Astrocyte (in vitro differentiated cells and primary cell): ENCODE measurements at regions not wholly inside any gene's neighbourhood (a gene's known extent, or its start where the extent isn't known, plus 50 kb on each side); places are given as distances from the start of the nearest gene placed in this dataset.

Source experiments
- DNase-seq: peaks from one replicate; pipeline ENCODE4 v3.0.0-alpha.2; 2010; ENCODE audit warnings: low read depth
- FAIRE-seq: peaks from 2 replicates; lab custom pipeline; 2011; peaks lifted over from hg19 to GRCh38; lab: Jason Lieb, UNC
- H2AFZ ChIP-seq: 2 replicates; pipeline ENCODE4 v1.6.0; 2012; ENCODE audit warnings: low read depth, low read length, inconsistent platforms
- H3K27ac ChIP-seq: 2 replicates; pipeline ENCODE4 v1.5.1; 2011; ENCODE audit warnings: low read depth, low read length, inconsistent platforms
- H3K27me3 ChIP-seq: 2 replicates; pipeline ENCODE4 v1.6.0; 2011; ENCODE audit warnings: low read length, inconsistent platforms; ENCODE audit not compliant: insufficient read depth
- H3K36me3 ChIP-seq: 2 replicates; pipeline ENCODE4 v1.5.1; 2011; ENCODE audit warnings: low read length, inconsistent platforms; ENCODE audit not compliant: insufficient read depth
- H3K4me1 ChIP-seq: 2 replicates; pipeline ENCODE4 v1.5.1; 2011; ENCODE audit warnings: low read length, inconsistent platforms; ENCODE audit not compliant: insufficient read depth
- H3K4me2 ChIP-seq: 2 replicates; pipeline ENCODE4 v1.6.0; 2012; ENCODE audit warnings: low read length, inconsistent platforms
- H3K4me3 ChIP-seq: 2 replicates; pipeline ENCODE4 v1.5.1; 2011; ENCODE audit warnings: low read depth, mild to moderate bottlenecking, low read length, inconsistent platforms; ENCODE audit not compliant: insufficient read depth
- H3K79me2 ChIP-seq: 2 replicates; pipeline ENCODE4 v1.6.0; 2012; ENCODE audit warnings: mild to moderate bottlenecking, low read length, inconsistent platforms; ENCODE audit not compliant: insufficient read depth
- H3K9ac ChIP-seq: 2 replicates; pipeline ENCODE4 v1.6.0; 2012; ENCODE audit warnings: mild to moderate bottlenecking, low read length, inconsistent platforms
- H3K9me3 ChIP-seq: 2 replicates; pipeline ENCODE4 v1.5.1; 2012; ENCODE audit warnings: low read depth, mild to moderate bottlenecking, low read length, inconsistent platforms; ENCODE audit not compliant: insufficient read depth
- H4K20me1 ChIP-seq: 2 replicates; pipeline ENCODE4 v1.6.0; 2012; ENCODE audit warnings: low read length, inconsistent platforms; ENCODE audit not compliant: insufficient read depth
- H3K27ac Mint-ChIP-seq: one replicate; pipeline ENCODE4 v1.8.0; 2021; ENCODE audit warnings: mild to moderate bottlenecking, mixed read lengths; ENCODE audit not compliant: unreplicated experiment
- H3K27me3 Mint-ChIP-seq: one replicate; pipeline ENCODE4 v1.8.0; 2021; ENCODE audit warnings: low read depth, mixed read lengths; ENCODE audit not compliant: unreplicated experiment
- H3K36me3 Mint-ChIP-seq: one replicate; pipeline ENCODE4 v1.8.0; 2021; ENCODE audit warnings: low read depth, mixed read lengths; ENCODE audit not compliant: unreplicated experiment
- H3K4me1 Mint-ChIP-seq: one replicate; pipeline ENCODE4 v1.8.0; 2021; ENCODE audit warnings: low read depth, mixed read lengths; ENCODE audit not compliant: unreplicated experiment
- H3K4me3 Mint-ChIP-seq: one replicate; pipeline ENCODE4 v1.8.0; 2021; ENCODE audit warnings: mild to moderate bottlenecking, moderate library complexity, mixed read lengths; ENCODE audit not compliant: unreplicated experiment
- H3K9me3 Mint-ChIP-seq: one replicate; pipeline ENCODE4 v1.8.0; 2021; ENCODE audit warnings: mild to moderate bottlenecking, mixed read lengths; ENCODE audit not compliant: unreplicated experiment
- CTCF ChIP-seq: IDR thresholded peaks from 2 replicates; pipeline ENCODE4 v1.5.1; 2011; ENCODE audit warnings: low read depth, mild to moderate bottlenecking, inconsistent platforms, low read length, moderate library complexity; ENCODE audit not compliant: insufficient read depth
- EZH2 ChIP-seq: IDR thresholded peaks from 2 replicates; pipeline ENCODE4 v1.6.1; 2012; ENCODE audit warnings: mild to moderate bottlenecking, low read length, inconsistent platforms; ENCODE audit not compliant: insufficient read depth

- H3K4me3 ChIP-seq = no peak overlapping the region
Measured at GRCh38 chr2:215489288-215489848, 53.5 kb upstream of the FN1 start.

GRCh38 chr2:215487002-215487372, 51.1 kb upstream of the FN1 start:
- H3K27me3 Mint-ChIP-seq = no peaks in the 10 kb centered on the region
- no peaks in the 10 kb centered on the region for H3K36me3 Mint-ChIP-seq
- H3K4me3 ChIP-seq = no peak overlapping the region
- H3K4me3 Mint-ChIP-seq = no peak overlapping the region
- H3K27ac ChIP-seq = no peak overlapping the region
- no peak overlapping the region for H2AFZ ChIP-seq
- H3K4me2 ChIP-seq = no peak overlapping the region
- H3K9ac ChIP-seq = no peak overlapping the region
- DNase-seq = no peak
- H3K4me1 ChIP-seq = no peaks in the 10 kb centered on the region
- H3K36me3 ChIP-seq = no peaks in the 10 kb centered on the region
- H3K9me3 Mint-ChIP-seq = peaks cover 3% of the 10 kb centered on the region
- no peaks in the 10 kb centered on the region for H3K9me3 ChIP-seq
- TF ChIP-seq EZH2 = no peak
- no peak for TF ChIP-seq CTCF
- no peaks in the 10 kb centered on the region for H3K79me2 ChIP-seq
- H3K27me3 ChIP-seq = no peaks in the 10 kb centered on the region
- FAIRE-seq = no peak
- H3K4me1 Mint-ChIP-seq = peaks cover 8% of the 10 kb centered on the region
- H3K27ac Mint-ChIP-seq = no peak overlapping the region
- H4K20me1 ChIP-seq = no peaks in the 10 kb centered on the region

More at GRCh38 chr2:215489288-215489848, 53.5 kb upstream of the FN1 start:
- H3K36me3 ChIP-seq = no peaks in the 10 kb centered on the region
- H3K79me2 ChIP-seq = no peaks in the 10 kb centered on the region
- no peak overlapping the region for H3K4me2 ChIP-seq
- no peak overlapping the region for H3K27ac Mint-ChIP-seq
- no peaks in the 10 kb centered on the region for H3K36me3 Mint-ChIP-seq
- H2AFZ ChIP-seq = no peak overlapping the region
- H3K4me1 ChIP-seq = no peaks in the 10 kb centered on the region
- H4K20me1 ChIP-seq = no peaks in the 10 kb centered on the region
- H3K9me3 Mint-ChIP-seq = peaks cover 5% of the 10 kb centered on the region
- H3K4me3 Mint-ChIP-seq = no peak overlapping the region
- no peaks in the 10 kb centered on the region for H3K27me3 ChIP-seq
- FAIRE-seq (no peak), DNase-seq (no peak)
- no peak for TF ChIP-seq CTCF
- H3K9me3 ChIP-seq = no peaks in the 10 kb centered on the region
- H3K4me1 Mint-ChIP-seq = peaks cover 8% of the 10 kb centered on the region
- no peak overlapping the region for H3K27ac ChIP-seq
- no peaks in the 10 kb centered on the region for H3K27me3 Mint-ChIP-seq
- H3K9ac ChIP-seq = no peak overlapping the region

GRCh38 chr2:215486291-215487001, 50.6 kb upstream of the FN1 start:
- Histone ChIP-seq H3K79me2 (no peaks in the 10 kb centered on the region), H3K27me3 (no peaks in the 10 kb centered on the region), H3K27ac (no peak overlapping the region), H3K4me2 (no peak overlapping the region), H3K9me3 (no peaks in the 10 kb centered on the region), H3K36me3 (no peaks in the 10 kb centered on the region), H3K4me3 (no peak overlapping the region), H3K9ac (no peak overlapping the region), H4K20me1 (no peaks in the 10 kb centered on the region), H3K4me1 (no peaks in the 10 kb centered on the region), H2AFZ (no peak overlapping the region)
- Mint-ChIP-seq H3K9me3 (peaks cover 3% of the 10 kb centered on the region), H3K27me3 (no peaks in the 10 kb centered on the region), H3K36me3 (no peaks in the 10 kb centered on the region), H3K4me3 (no peak overlapping the region), H3K27ac (no peak overlapping the region), H3K4me1 (peaks cover 8% of the 10 kb centered on the region)
- FAIRE-seq = no peak
- TF ChIP-seq EZH2 (no peak), CTCF (no peak)
- DNase-seq = no peak
